Esophagus muscularis mucosa (tissue), 4 donors: ENCODE measurements at regions not wholly inside any gene's neighbourhood (a gene's known extent, or its start where the extent isn't known, plus 50 kb on each side); places are given as distances from the start of the nearest gene placed in this dataset.

Experiments
- DNase-seq: peaks from one replicate; pipeline ENCODE4 v3.0.0-alpha.2; 2017; ENCODE audit errors: extremely low spot score
- H3K27ac ChIP-seq, 4 donors: fragments of 200-600 bp; sonication (generic); replicated peaks in 1 of 4; 1 replicate in 3 of 4; 2 replicates in 1 of 4; pipeline ENCODE4 v1.5.1; 2016 to 2019; ENCODE audit warnings: mild to moderate bottlenecking in 1 of 4
- H3K27me3 ChIP-seq, 4 donors: fragments of 200-600 bp; sonication (generic); one replicate each; pipeline versions ENCODE4 v1.5.1 to v1.6.0; 2016 to 2019
- H3K36me3 ChIP-seq, 4 donors: fragments of 200-600 bp; sonication (generic); one replicate each; pipeline ENCODE4 v1.5.1; 2016 to 2019
- H3K4me1 ChIP-seq, 4 donors: fragments of 200-600 bp; sonication (generic); one replicate each; pipeline ENCODE4 v1.5.1; 2016 to 2019
- H3K4me3 ChIP-seq, 4 donors: fragments of 200-600 bp; sonication (generic); 1 replicate in 2 of 4; 2 replicates in 2 of 4; pipeline ENCODE4 v1.5.1; 2016 to 2019; ENCODE audit warnings: mild to moderate bottlenecking in 4 of 4, moderate library complexity in 1 of 4
- H3K9me3 ChIP-seq, 4 donors: fragments of 200-600 bp; sonication (generic); 1 replicate in 3 of 4; 2 replicates in 1 of 4; pipeline ENCODE4 v1.5.1; 2016 to 2019
- EP300 ChIP-seq: sonication (generic); formaldehyde crosslinking; IDR thresholded peaks from one replicate; pipeline ENCODE4 v1.6.1; 2017; ENCODE audit warnings: antibody characterized with exemption
- POLR2A ChIP-seq: fragments of 450-650 bp; IDR thresholded peaks from one replicate; pipeline ENCODE4 v1.6.1; 2017; ENCODE audit warnings: antibody characterized with exemption, moderate library complexity, mild to moderate bottlenecking, low read depth
- POLR2AphosphoS5 ChIP-seq, 2 donors: sonication (generic); formaldehyde crosslinking; IDR thresholded peaks; one replicate each; pipeline ENCODE4 v1.6.1; 2017; ENCODE audit warnings: antibody characterized with exemption in 2 of 2
- WGBS: methylation state at CpG from one replicate; pipeline ENCODE4 v1.1.5; 2018; 5-methylcytosine and 5-hydroxymethylcytosine counted together
- intact Hi-C: fragments of 100-400 bp; cut with DNase I; formaldehyde crosslinking; loops from one replicate; pipeline ENCODE4 v1.15.1; 2023
- TF ChIP-seq, protein P1 (sequence below), 3 experiments: fragments of 200-600 bp in 2 of 3; fragments of 450-650 bp in 1 of 3; sonication (generic) in 2 of 3; IDR thresholded peaks; one replicate each; pipeline ENCODE4 v1.5.1; 2017 to 2019; ENCODE audit warnings: antibody characterized with exemption in 3 of 3, mild to moderate bottlenecking in 2 of 3, moderate library complexity in 1 of 3

GRCh38 chrX:45668686-45669443 is 468.2 kb upstream of the DIPK2B start:
- no peaks in the 10 kb centered on the region for H3K36me3 ChIP-seq
- TF ChIP-seq, protein P1, sequence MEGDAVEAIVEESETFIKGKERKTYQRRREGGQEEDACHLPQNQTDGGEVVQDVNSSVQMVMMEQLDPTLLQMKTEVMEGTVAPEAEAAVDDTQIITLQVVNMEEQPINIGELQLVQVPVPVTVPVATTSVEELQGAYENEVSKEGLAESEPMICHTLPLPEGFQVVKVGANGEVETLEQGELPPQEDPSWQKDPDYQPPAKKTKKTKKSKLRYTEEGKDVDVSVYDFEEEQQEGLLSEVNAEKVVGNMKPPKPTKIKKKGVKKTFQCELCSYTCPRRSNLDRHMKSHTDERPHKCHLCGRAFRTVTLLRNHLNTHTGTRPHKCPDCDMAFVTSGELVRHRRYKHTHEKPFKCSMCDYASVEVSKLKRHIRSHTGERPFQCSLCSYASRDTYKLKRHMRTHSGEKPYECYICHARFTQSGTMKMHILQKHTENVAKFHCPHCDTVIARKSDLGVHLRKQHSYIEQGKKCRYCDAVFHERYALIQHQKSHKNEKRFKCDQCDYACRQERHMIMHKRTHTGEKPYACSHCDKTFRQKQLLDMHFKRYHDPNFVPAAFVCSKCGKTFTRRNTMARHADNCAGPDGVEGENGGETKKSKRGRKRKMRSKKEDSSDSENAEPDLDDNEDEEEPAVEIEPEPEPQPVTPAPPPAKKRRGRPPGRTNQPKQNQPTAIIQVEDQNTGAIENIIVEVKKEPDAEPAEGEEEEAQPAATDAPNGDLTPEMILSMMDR (IDR thresholded peaks at IDR 0.05), result no peak
- TF ChIP-seq POLR2AphosphoS5 (IDR thresholded peaks at IDR 0.05), result no peak
- TF ChIP-seq EP300, result no peak
- no peak for TF ChIP-seq POLR2A

GRCh38 chrX:45667666-45668065 is 467.0 kb upstream of the DIPK2B start:
- 85% methylated on average over 1 of the region's 1 CpG for WGBS
- H3K4me3 ChIP-seq, result no peak overlapping the region
- intact Hi-C loops, result no loop called here
- H3K27me3 ChIP-seq, result no peaks in the 10 kb centered on the region
- H3K9me3 ChIP-seq, result no peaks in the 10 kb centered on the region
- TF ChIP-seq POLR2A (no peak), POLR2AphosphoS5 (IDR thresholded peaks at IDR 0.05) (no peak), EP300 (no peak)
- TF ChIP-seq, protein P1 (IDR thresholded peaks at IDR 0.05), result no peak
- H3K4me1 ChIP-seq, result no peaks in the 10 kb centered on the region
- H3K27ac ChIP-seq, result no peak overlapping the region
- no peaks in the 10 kb centered on the region for H3K36me3 ChIP-seq
- no peak for DNase-seq

More at GRCh38 chrX:45668686-45669443, 468.2 kb upstream of the DIPK2B start:
- no peak overlapping the region for H3K27ac ChIP-seq
- H3K4me1 ChIP-seq, result no peaks in the 10 kb centered on the region
- no peak for DNase-seq
- WGBS, result 64% methylated on average over 6 of the region's 6 CpGs
- no peaks in the 10 kb centered on the region for H3K27me3 ChIP-seq
- no peak overlapping the region for H3K4me3 ChIP-seq
- intact Hi-C loops, result no loop called here
- no peaks in the 10 kb centered on the region for H3K9me3 ChIP-seq

DNA sequence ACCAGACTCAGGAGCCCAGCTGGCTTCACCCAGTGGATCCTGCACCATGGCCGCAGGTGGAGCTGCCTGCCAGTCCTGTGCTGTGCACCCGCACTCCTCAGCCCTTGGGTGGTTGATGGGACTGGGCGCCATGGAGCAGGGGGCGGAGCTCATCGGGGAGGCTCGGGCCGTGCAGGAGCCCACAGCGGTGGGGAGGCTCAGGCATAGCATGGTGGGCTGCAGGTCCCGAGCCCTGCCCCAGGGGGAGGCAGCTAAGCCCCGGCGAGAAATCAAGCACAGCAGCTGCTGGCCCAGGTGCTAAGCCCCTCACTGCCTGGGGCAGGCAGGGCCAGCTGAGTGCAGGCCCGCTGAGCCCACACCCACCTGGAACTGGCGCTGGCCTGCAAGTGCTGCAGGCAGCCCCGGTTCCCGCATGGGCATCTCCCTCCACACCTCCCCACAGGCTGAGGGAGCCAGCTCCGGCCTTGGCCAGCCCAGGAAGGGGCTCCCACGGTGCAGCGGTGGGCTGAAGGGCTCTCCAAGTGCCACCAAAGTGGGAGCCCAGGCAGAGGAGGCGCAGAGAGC is 464.1 kb upstream of the DIPK2B start:
- WGBS, result 89% methylated on average over 9 of the region's 19 CpGs
- TF ChIP-seq EP300 (no peak), POLR2A (no peak), POLR2AphosphoS5 (IDR thresholded peaks at IDR 0.05) (no peak)
- TF ChIP-seq, protein P1 (IDR thresholded peaks at IDR 0.05), result no peak
- no peaks in the 10 kb centered on the region for H3K36me3 ChIP-seq
- no peaks in the 10 kb centered on the region for H3K4me1 ChIP-seq
- H3K27me3 ChIP-seq, result no peaks in the 10 kb centered on the region
- DNase-seq, result no peak
- H3K4me3 ChIP-seq, result no peak overlapping the region
- intact Hi-C loops, result no loop called here
- H3K27ac ChIP-seq, result no peak overlapping the region
- no peaks in the 10 kb centered on the region for H3K9me3 ChIP-seq

DNA sequence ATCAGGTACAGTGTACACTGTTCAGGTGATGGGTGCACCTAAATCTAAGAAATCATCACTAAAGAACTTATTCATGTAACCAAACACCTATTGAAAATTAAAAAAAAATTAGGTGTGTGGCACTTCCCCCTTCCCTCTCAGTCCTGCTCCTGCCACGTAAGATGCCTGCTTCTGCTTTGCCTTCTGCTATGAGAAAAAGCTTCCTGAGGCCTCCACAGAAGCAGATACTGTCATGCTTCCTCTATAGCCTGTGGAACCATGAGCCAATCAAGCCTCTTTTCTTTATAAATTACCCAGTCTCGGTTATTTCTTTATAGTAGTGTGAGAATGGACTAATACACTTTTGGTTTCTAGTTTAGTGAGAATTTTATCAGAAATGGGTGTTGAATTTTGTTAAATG is 459.8 kb upstream of the DIPK2B start:
- no peaks in the 10 kb centered on the region for H3K27me3 ChIP-seq
- intact Hi-C loops, result no loop called here
- no peak for TF ChIP-seq POLR2AphosphoS5 (IDR thresholded peaks at IDR 0.05)
- TF ChIP-seq POLR2A, result no peak
- 53% methylated on average over 2 of the region's 2 CpGs for WGBS
- H3K27ac ChIP-seq, result no peak overlapping the region
- no peaks in the 10 kb centered on the region for H3K36me3 ChIP-seq
- no peaks in the 10 kb centered on the region for H3K4me1 ChIP-seq
- DNase-seq, result no peak
- H3K4me3 ChIP-seq, result no peak overlapping the region
- no peaks in the 10 kb centered on the region for H3K9me3 ChIP-seq

- Histone ChIP-seq H3K4me1 (no peaks in the 10 kb centered on the region), H3K27ac (no peak overlapping the region), H3K27me3 (no peaks in the 10 kb centered on the region), H3K4me3 (no peak overlapping the region), H3K9me3 (peaks cover 0 to 7% (median 0%) of the 10 kb centered on the region in 4 donors), H3K36me3 (no peaks in the 10 kb centered on the region)
- intact Hi-C loops, result no loop called here
- 100% methylated on average over 2 of the region's 4 CpGs for WGBS
- DNase-seq, result no peak
- TF ChIP-seq POLR2AphosphoS5 (IDR thresholded peaks at IDR 0.05), result no peak
- TF ChIP-seq EP300, result no peak
- TF ChIP-seq, protein P1 (IDR thresholded peaks at IDR 0.05), result no peak
- TF ChIP-seq POLR2A, result no peak
Measured at GRCh38 chrX:45633419-45633818, 432.7 kb upstream of the DIPK2B start.
